HG03558 (cell line): ENCODE measurements at regions not wholly inside any gene's neighbourhood (a gene's known extent, or its start where the extent isn't known, plus 50 kb on each side); places are given as distances from the start of the nearest gene placed in this dataset.

Experiments used
- ATAC-seq: cut with Tn5 transposase; IDR thresholded peaks from one replicate; pipeline ENCODE4 v1.9.1; 2021; ENCODE audit warnings: moderate number of reproducible peaks; ENCODE audit not compliant: unreplicated experiment; ENCODE audit errors: extremely low read depth

- ATAC-seq: no peak
Measured at GRCh38 chr1:87555366-87555765, 226.7 kb downstream of the LMO4 start.

GRCh38 chr1:87556326-87556725 is 227.6 kb downstream of the LMO4 start:
- ATAC-seq: no peak

- ATAC-seq: no peak
Measured at GRCh38 chr1:87558921-87559320, 230.2 kb downstream of the LMO4 start.

GRCh38 chr1:87560137-87560536 is 231.5 kb downstream of the LMO4 start:
- no peak for ATAC-seq

GRCh38 chr1:87560601-87561360 is 232.1 kb downstream of the LMO4 start:
- no peak for ATAC-seq

GRCh38 chr1:87563211-87563610 is 234.5 kb downstream of the LMO4 start:
- ATAC-seq: no peak

- ATAC-seq: no peak
Measured at GRCh38 chr1:87565861-87566260, 237.2 kb downstream of the LMO4 start.

- ATAC-seq: no peak
Measured at GRCh38 chr1:87568005-87568404, 239.3 kb downstream of the LMO4 start.

GRCh38 chr1:87568911-87569310 is 240.2 kb downstream of the LMO4 start:
- no peak for ATAC-seq

GRCh38 chr1:87572008-87572407 is 243.3 kb downstream of the LMO4 start:
- ATAC-seq: no peak

- ATAC-seq: no peak
Measured at GRCh38 chr1:87572891-87573290, 244.2 kb downstream of the LMO4 start.

- ATAC-seq: no peak
Measured at GRCh38 chr1:87575528-87575927, 246.8 kb downstream of the LMO4 start.

GRCh38 chr1:87578464-87578863 is 249.8 kb downstream of the LMO4 start:
- ATAC-seq: no peak

- no peak for ATAC-seq
Measured at GRCh38 chr1:87583459-87583858, 254.8 kb downstream of the LMO4 start.

- ATAC-seq: no peak
Measured at GRCh38 chr1:87584586-87584985, 255.9 kb downstream of the LMO4 start.

GRCh38 chr1:87586501-87586900 is 257.8 kb downstream of the LMO4 start:
- ATAC-seq: no peak

GRCh38 chr1:87588495-87588894 is 259.8 kb downstream of the LMO4 start:
- ATAC-seq: peak; percentile 60

- no peak for ATAC-seq
Measured at GRCh38 chr1:87591492-87591891, 262.8 kb downstream of the LMO4 start.

- ATAC-seq: peak; percentile 85
Measured at GRCh38 chr1:87592156-87592555, 263.5 kb downstream of the LMO4 start.

GRCh38 chr1:87594736-87595383 is 266.2 kb downstream of the LMO4 start:
- ATAC-seq: no peak

- ATAC-seq: no peak
Measured at GRCh38 chr1:87595384-87595781, 266.7 kb downstream of the LMO4 start.

- ATAC-seq: no peak
Measured at GRCh38 chr1:87598429-87598828, 269.7 kb downstream of the LMO4 start.
